PC-3 (cell line): ENCODE measurements at regions not wholly inside any gene's neighbourhood (a gene's known extent, or its start where the extent isn't known, plus 50 kb on each side); places are given as distances from the start of the nearest gene placed in this dataset.

Source experiments
- ATAC-seq: fragments of 200-7000 bp; cut with Tn5 transposase; 2 replicates; pipeline ENCODE4 v1.9.1; 2020; ENCODE audit warnings: mild to moderate bottlenecking, moderate library complexity
- BruUV-seq: library from RNA; stranded (reverse); fragments of 400-500 nt; replicated peaks from 2 replicates; lab custom pipeline; 2021; lab: Mats Ljungman, UMichigan
- CTCF ChIA-PET: fragments of 300-600 bp; sonication (Branson Sonifier 250); formaldehyde crosslinking; loops from one replicate; lab custom pipeline; 2022; ENCODE audit warnings: antibody characterized with exemption; lab: Charles Lee
- POLR2A ChIA-PET: fragments of 300-600 bp; sonication (Branson Sonifier 250); formaldehyde crosslinking; loops from one replicate; lab custom pipeline; 2022; ENCODE audit warnings: antibody characterized with exemption; ENCODE audit not compliant: unreplicated experiment; lab: Charles Lee
- DNase-seq: peaks from one replicate; pipeline ENCODE4 v3.0.0-alpha.2; 2015
- H2AFZ ChIP-seq: fragments of 300-600 bp; sonication (generic); 2 replicates; pipeline ENCODE4 v1.6.0; 2016; ENCODE audit warnings: antibody characterized with exemption, low read length
- H3F3A ChIP-seq: fragments of 300-600 bp; sonication (generic); one replicate; pipeline ENCODE4 v1.6.0; 2017; ENCODE audit warnings: antibody characterized with exemption, low read length, control low read depth, mild to moderate bottlenecking; ENCODE audit not compliant: unreplicated experiment
- H3K27ac ChIP-seq: fragments of 300-600 bp; sonication (generic); 2 replicates; pipeline ENCODE4 v1.5.1; 2016; ENCODE audit warnings: mild to moderate bottlenecking, low read length
- H3K27me3 ChIP-seq: fragments of 300-600 bp; sonication (generic); 2 replicates; pipeline ENCODE4 v1.6.1; 2016; ENCODE audit warnings: low read length, mixed read lengths
- H3K36me3 ChIP-seq: fragments of 300-600 bp; sonication (generic); 2 replicates; pipeline ENCODE4 v1.6.1; 2016; ENCODE audit warnings: low read depth, mixed run types, low read length, mixed read lengths
- H3K4me1 ChIP-seq: fragments of 300-600 bp; sonication (generic); 2 replicates; pipeline ENCODE4 v1.5.1; 2016; ENCODE audit warnings: low read length; ENCODE audit not compliant: insufficient read depth
- H3K4me2 ChIP-seq: fragments of 300-600 bp; sonication (generic); 2 replicates; pipeline ENCODE4 v1.6.0; 2016; ENCODE audit warnings: low read length
- H3K4me3 ChIP-seq: fragments of 300-600 bp; sonication (generic); 2 replicates; pipeline ENCODE4 v1.5.1; 2016; ENCODE audit warnings: mild to moderate bottlenecking, low read length, mixed read lengths
- H3K79me2 ChIP-seq: fragments of 300-600 bp; sonication (generic); 2 replicates; pipeline ENCODE4 v1.6.1; 2017; ENCODE audit warnings: low read length, mixed read lengths
- H3K9ac ChIP-seq: fragments of 300-600 bp; sonication (generic); 2 replicates; pipeline ENCODE4 v1.6.0; 2016; ENCODE audit warnings: mild to moderate bottlenecking, low read length
- H3K9me2 ChIP-seq: fragments of 300-600 bp; sonication (generic); replicated peaks from 2 replicates; pipeline ENCODE4 v1.6.1; 2016; ENCODE audit warnings: mixed run types, low read length, mixed read lengths
- H3K9me3 ChIP-seq: fragments of 300-600 bp; sonication (generic); 2 replicates; pipeline ENCODE4 v1.6.1; 2016; ENCODE audit warnings: low read length, mixed read lengths
- H4K20me1 ChIP-seq: fragments of 300-600 bp; sonication (generic); 2 replicates; pipeline ENCODE4 v1.6.1; 2016; ENCODE audit warnings: low read length, mixed read lengths
- EZH2 ChIP-seq: fragments of 300-600 bp; sonication (generic); IDR thresholded peaks from one replicate; pipeline ENCODE4 v1.6.1; 2017; ENCODE audit warnings: antibody characterized with exemption, mild to moderate bottlenecking, low read length; ENCODE audit not compliant: unreplicated experiment
- EZH2phosphoT487 ChIP-seq: fragments of 300-600 bp; sonication (generic); IDR thresholded peaks from 2 replicates; pipeline ENCODE4 v1.6.1; 2018; ENCODE audit warnings: mild to moderate bottlenecking, antibody characterized with exemption, low read length, borderline replicate concordance
- intact Hi-C: fragments of 100-400 bp; cut with micrococcal nuclease; formaldehyde crosslinking; loops from 2 replicates; pipeline ENCODE4 v1.9.0; 2023
- TF ChIP-seq, protein P1 (sequence below): fragments of 300-600 bp; sonication (generic); conservative IDR thresholded peaks from 2 replicates; pipeline ENCODE4 v1.5.1; 2017; ENCODE audit warnings: antibody characterized with exemption, low read depth, mild to moderate bottlenecking, low read length

DNA sequence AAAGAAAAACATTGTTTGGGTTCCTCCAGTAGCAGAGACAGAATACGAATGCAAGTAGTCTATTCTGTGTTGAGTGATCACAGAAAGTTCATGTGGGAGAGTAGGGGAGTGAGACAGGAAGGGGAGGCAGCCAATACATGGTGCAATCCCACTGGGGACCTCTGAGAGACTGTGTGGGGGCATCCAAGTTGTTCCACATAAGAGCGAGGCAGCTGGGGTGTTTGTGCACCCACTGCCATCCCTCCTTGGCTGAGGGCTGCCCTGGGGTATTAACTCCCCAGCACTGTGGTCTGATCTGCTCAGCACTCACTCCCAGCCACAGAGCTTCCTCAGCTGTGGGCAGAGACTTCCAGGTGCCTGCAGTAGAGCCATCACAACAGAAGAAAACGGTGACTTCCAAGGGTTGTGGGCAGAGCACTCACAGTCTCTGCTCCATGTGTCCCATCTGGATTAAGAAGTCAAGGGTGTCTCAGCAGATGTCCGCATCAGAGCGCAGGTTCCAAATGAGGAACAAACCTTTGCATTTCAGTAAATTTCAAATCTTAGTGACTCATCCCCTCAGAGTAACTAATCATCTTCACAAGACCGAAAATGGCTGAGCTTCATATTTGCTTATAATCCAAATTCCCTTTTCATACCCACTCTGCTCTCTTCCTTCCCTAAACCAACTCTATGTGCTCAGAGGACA, 101.9 kb upstream of the NAA20 start:
- no peak overlapping the region for H2AFZ ChIP-seq
- no peaks in the 10 kb centered on the region for H4K20me1 ChIP-seq
- DNase-seq = no peak
- H3K9me2 ChIP-seq = no peaks in the 10 kb centered on the region
- H3K27ac ChIP-seq = peak overlapping the region; percentile 77
- H3K27me3 ChIP-seq = no peaks in the 10 kb centered on the region
- CTCF ChIA-PET = no interaction called here
- POLR2A ChIA-PET = interaction anchor here (0.5 kb wide), 1 partner anchor 14 kb away, joined by 5 read pairs; no protein-coding TSS in a partner anchor
- H3K4me1 ChIP-seq = peaks cover 23% of the 10 kb centered on the region
- intact Hi-C loops = no loop called here
- BruUV-seq = no TSS peak
- no peaks in the 10 kb centered on the region for H3F3A ChIP-seq
- H3K9me3 ChIP-seq = no peaks in the 10 kb centered on the region
- H3K9ac ChIP-seq = peak overlapping the region; percentile 60; the same call in 1 of the 2 replicates
- no peaks in the 10 kb centered on the region for H3K36me3 ChIP-seq
- TF ChIP-seq, protein P1, sequence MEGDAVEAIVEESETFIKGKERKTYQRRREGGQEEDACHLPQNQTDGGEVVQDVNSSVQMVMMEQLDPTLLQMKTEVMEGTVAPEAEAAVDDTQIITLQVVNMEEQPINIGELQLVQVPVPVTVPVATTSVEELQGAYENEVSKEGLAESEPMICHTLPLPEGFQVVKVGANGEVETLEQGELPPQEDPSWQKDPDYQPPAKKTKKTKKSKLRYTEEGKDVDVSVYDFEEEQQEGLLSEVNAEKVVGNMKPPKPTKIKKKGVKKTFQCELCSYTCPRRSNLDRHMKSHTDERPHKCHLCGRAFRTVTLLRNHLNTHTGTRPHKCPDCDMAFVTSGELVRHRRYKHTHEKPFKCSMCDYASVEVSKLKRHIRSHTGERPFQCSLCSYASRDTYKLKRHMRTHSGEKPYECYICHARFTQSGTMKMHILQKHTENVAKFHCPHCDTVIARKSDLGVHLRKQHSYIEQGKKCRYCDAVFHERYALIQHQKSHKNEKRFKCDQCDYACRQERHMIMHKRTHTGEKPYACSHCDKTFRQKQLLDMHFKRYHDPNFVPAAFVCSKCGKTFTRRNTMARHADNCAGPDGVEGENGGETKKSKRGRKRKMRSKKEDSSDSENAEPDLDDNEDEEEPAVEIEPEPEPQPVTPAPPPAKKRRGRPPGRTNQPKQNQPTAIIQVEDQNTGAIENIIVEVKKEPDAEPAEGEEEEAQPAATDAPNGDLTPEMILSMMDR = no peak
- no peak for TF ChIP-seq EZH2
- TF ChIP-seq EZH2phosphoT487 = no peak
- H3K4me3 ChIP-seq = no peak overlapping the region
- no peak overlapping the region for H3K4me2 ChIP-seq
- ATAC-seq = no peak
- peaks cover 6% of the 10 kb centered on the region; the same call in 1 of the 2 replicates for H3K79me2 ChIP-seq

DNA sequence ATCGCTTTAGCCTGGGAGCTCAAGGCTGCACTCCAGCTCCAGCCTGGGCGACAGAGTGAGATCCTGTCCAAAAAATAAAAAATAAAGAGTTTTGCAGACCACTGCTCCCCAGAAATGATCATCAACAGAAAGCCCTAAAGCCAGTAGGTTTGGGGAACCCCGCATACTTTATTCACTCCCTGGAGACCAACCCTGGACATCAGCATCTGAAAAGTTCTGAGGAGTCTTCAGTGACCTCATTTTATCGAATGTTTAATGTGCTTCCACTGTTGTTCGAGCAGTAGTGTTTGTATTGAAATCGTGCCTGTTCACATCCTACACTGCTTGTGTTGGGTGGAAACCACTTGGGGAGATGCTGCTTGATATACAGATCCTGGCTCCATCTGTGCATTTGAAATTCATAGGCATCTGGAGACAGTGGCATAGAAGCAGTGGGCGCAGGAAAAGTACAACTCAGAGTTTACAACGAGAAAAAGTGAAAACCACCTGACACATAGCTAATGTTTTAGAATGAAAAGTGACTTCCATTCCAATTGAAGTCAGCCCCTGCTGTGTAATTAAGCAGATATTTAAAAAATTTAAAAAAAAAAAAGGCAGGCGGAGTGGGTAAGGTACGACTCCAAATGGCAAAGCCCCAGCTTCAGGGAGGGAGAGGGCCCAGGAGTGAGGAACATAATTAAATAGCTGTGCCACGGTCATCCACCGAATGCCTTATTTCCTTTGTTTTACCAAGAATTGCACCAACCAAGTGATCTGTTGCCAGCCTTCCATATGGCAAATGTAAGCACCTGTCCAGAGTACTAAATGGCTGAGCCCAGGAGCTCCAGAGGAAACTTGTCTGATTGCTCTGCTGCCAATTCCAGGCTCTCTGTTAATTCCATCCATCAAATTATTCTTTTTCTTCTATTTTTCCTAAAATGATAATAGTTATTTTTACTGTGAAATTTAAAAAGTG, 100.4 kb upstream of the NAA20 start:
- no peaks in the 10 kb centered on the region for H3K36me3 ChIP-seq
- H3K9me2 ChIP-seq = no peaks in the 10 kb centered on the region
- no peak overlapping the region for H3K4me2 ChIP-seq
- H3F3A ChIP-seq = no peaks in the 10 kb centered on the region
- no peak overlapping the region for H3K9ac ChIP-seq
- CTCF ChIA-PET = interaction anchor here (0.8 kb wide), 1 partner anchor 130 kb away, joined by 3 read pairs; no protein-coding TSS in a partner anchor
- peaks cover 6% of the 10 kb centered on the region; the same call in 1 of the 2 replicates for H3K79me2 ChIP-seq
- BruUV-seq = no TSS peak
- H4K20me1 ChIP-seq = no peaks in the 10 kb centered on the region
- H3K27me3 ChIP-seq = no peaks in the 10 kb centered on the region
- peaks cover 23% of the 10 kb centered on the region for H3K4me1 ChIP-seq
- H2AFZ ChIP-seq = no peak overlapping the region
- H3K9me3 ChIP-seq = no peaks in the 10 kb centered on the region
- intact Hi-C loops = no loop called here
- ATAC-seq (no peak), DNase-seq (no peak)
- H3K27ac ChIP-seq = no peak overlapping the region
- TF ChIP-seq EZH2phosphoT487 = no peak
- TF ChIP-seq, protein P1 = no peak
- TF ChIP-seq EZH2 = no peak
- POLR2A ChIA-PET = interaction anchor here (0.6 kb wide), 1 partner anchor 18 kb away, joined by 10 read pairs; no protein-coding TSS in a partner anchor
- no peak overlapping the region for H3K4me3 ChIP-seq
